HFF-Myc (cell line): ENCODE measurements at regions not wholly inside any gene's neighbourhood (a gene's known extent, or its start where the extent isn't known, plus 50 kb on each side); places are given as distances from the start of the nearest gene placed in this dataset.
A peak's percentile ranks its signal among the peaks of the same experiment; 100 is the strongest.

Experiments
- DNase-seq: peaks from one replicate; pipeline ENCODE4 v3.0.0-alpha.2; 2011; ENCODE audit warnings: low read depth; ENCODE audit errors: extremely low read depth
- H3K4me3 ChIP-seq: replicated peaks from 2 replicates; pipeline ENCODE4 v1.5.1; 2011; ENCODE audit warnings: low read depth, mild to moderate bottlenecking, control low read depth, low read length
- CTCF ChIP-seq: IDR thresholded peaks from 2 replicates; pipeline ENCODE4 v1.5.1; 2012; ENCODE audit warnings: mild to moderate bottlenecking, low read depth, low read length, control low read depth; ENCODE audit errors: missing control alignments

DNA sequence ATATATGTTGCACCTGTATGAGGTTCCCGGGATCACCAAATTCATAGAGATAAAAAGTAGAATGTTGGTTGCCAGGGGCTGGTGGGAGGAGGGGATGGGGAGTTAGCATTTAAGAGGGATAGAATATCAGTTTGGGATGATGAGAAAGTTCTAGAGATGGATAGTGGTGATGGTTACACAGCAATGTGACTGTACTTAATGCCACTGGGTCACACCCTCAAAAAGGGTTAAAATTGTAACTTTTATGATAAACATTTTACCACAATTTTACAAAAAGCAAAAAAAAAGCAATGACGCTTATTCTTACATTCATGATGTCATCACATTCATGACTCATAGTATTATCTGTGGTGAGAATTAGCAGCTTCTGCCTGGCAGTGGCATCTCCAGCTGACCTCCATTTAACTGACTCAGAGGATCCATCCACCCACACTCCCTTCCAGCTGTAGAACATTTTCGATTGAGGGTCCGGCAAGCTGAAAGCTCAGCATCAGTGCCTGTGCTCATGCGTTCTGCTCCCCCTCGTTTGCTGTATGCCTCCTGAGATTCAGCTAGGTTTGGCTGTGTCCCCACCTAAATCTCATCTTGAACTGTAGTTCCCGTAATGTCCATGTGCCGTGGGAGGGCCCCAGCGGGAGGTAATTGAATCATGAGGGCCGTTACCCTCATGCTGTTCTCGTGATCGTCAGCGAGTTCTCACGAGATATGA lies 64.8 kb upstream of the TMEM260 start:
- H3K4me3 ChIP-seq = no peak overlapping the region
- DNase-seq = peak; percentile 16
- no peak for TF ChIP-seq CTCF

- no peak for TF ChIP-seq CTCF
- H3K4me3 ChIP-seq = no peak overlapping the region
These were observed 63.9 kb upstream of the TMEM260 start for GRCh38 chr14:56515739-56516138.

DNA sequence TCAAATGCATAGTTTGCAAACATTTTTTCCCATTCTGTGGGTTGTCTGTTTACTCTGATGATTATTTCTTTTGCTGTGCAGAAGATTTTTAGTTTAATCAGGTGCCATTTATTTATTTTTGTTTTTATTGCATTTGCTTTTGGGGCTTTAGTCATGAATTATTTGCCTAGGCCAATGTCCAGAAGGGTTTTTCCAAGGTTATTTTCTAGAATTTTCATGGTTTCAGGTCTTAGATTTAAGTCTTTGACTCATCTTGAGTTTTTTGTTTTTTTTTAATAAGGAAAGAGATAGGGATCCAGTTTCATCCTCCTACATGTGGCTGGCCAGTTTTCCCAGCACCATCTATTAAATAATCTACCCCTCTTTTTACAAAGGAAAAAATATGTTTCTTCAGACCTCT lies 57.2 kb upstream of the TMEM260 start:
- no peak overlapping the region for H3K4me3 ChIP-seq
- no peak for DNase-seq
- no peak for TF ChIP-seq CTCF

More at GRCh38 chr14:56515739-56516138, 63.9 kb upstream of the TMEM260 start:
- no peak for DNase-seq

GRCh38 chr14:56524971-56525677 lies 54.5 kb upstream of the TMEM260 start:
- H3K4me3 ChIP-seq = no peak overlapping the region
- DNase-seq = no peak
- TF ChIP-seq CTCF = no peak

- no peak for DNase-seq
- TF ChIP-seq CTCF = no peak
- H3K4me3 ChIP-seq = no peak overlapping the region
These were observed 50.7 kb upstream of the TMEM260 start for GRCh38 chr14:56528927-56529326.
